ENCODE measurements at regions not wholly inside any gene's neighbourhood (a gene's known extent, or its start where the extent isn't known, plus 50 kb on each side); places are given as distances from the start of the nearest gene placed in this dataset.

DNA sequence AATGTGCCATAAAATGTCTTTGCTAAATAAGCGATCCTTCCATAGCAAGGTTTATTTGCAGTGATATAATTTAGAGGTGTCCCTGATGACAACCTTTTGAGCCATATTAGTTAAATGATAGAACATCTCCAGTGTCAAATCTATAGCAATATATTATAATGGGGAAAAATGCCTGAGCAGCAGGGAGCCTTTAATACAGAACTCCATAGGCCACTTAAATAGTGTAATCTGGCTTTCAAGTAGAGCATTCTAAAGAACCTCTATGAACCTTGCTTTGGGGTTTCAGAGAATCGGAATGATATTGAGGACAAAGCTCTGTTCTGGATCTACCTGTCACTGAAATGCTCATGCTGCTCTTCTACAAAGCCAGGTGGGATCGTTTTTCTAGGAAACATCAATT lies 96.7 kb upstream of the MEF2C start (continued):
- TF ChIP-seq SIRT6 (IDR thresholded peaks at IDR 0.05; ENCODE audit: low read length) (no peak), RNF2 (IDR thresholded peaks at IDR 0.05; ENCODE audit: borderline replicate concordance, low read depth, low read length, missing control alignments, poor library complexity, severe bottlenecking) (no peak), GTF2F1 (IDR thresholded peaks at IDR 0.05; ENCODE audit: borderline replicate concordance, low read depth, low read length) (no peak), GABPA (IDR thresholded peaks at IDR 0.05; ENCODE audit: borderline replicate concordance, insufficient read depth, low read length) (no peak), JUN (IDR thresholded peaks at IDR 0.05; ENCODE audit: low read depth, low read length) (no peak), HDAC6 (IDR thresholded peaks at IDR 0.05; ENCODE audit: low read depth, low read length) (no peak)
